RPMI8226 (cell line): ENCODE measurements at regions not wholly inside any gene's neighbourhood (a gene's known extent, or its start where the extent isn't known, plus 50 kb on each side); places are given as distances from the start of the nearest gene placed in this dataset.
"Not testable (repeated sequence)": the region's sequence is repeated elsewhere in the genome, so short reads cannot be mapped to it uniquely, and the experiment has no call there.

Experiments used
- DNase-seq: peaks from one replicate; pipeline ENCODE4 v3.0.0-alpha.2; 2015

- DNase-seq: no peak
These were observed 237.6 kb upstream of the PRKD1 start for GRCh38 chr14:30165255-30165654.

GRCh38 chr14:30177781-30178180 lies 250.1 kb upstream of the PRKD1 start:
- DNase-seq: no peak

- DNase-seq: no peak
These were observed 251.9 kb upstream of the PRKD1 start for GRCh38 chr14:30179381-30180130.

- no peak for DNase-seq
These were observed 252.6 kb upstream of the PRKD1 start for GRCh38 chr14:30180219-30180618.

DNA sequence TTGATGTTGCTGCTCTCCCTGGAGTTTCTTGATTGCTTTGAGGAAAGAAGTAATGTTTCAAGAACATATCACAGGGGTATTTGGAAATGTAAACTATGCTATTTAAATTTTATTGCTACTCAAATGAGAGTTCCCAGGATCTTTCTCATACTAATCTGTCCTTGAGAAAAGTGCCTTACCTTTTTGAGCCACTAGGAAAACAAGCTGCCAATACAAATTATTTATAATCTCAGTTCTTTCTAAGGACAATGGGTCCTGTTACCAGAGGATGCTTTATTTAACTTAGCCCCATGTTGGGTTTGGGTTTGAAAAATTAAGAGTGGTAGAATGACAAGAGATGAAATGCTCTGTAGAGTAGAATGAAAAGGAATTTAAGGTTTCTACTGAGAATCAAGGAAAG lies 258.2 kb upstream of the PRKD1 start:
- no peak for DNase-seq

DNA sequence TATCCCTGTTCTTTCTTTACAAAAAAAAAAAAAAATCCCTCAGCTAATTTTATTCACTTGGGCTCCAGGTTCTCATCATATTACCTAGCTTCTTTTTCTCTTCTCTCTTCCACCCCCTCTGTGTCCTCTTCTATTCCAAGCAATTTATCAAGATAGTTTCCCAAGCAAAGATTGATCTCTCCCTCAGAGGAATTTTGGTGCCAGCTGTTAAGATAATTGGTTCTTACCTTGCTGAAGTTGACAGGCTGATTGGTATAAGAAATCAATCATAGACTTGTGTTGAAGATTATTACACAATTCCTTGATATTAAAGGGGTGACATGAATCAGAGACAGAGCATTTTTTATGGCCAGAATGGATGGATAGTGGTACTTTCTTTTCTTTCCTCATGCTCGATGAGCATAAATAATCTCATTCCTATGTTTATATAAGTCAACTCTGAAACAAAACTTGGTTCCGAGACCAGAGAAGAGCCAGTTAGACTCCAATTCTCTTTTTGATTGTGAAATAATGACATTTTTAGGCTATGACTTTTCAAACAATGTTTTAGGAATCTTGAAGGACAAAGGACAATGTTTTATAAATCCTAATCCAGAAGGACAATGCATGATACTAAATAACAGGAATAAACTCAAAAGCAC lies 264.1 kb upstream of the PRKD1 start:
- DNase-seq: no peak

- DNase-seq: no peak
These were observed 265.5 kb upstream of the PRKD1 start for GRCh38 chr14:30193101-30193500.

DNA sequence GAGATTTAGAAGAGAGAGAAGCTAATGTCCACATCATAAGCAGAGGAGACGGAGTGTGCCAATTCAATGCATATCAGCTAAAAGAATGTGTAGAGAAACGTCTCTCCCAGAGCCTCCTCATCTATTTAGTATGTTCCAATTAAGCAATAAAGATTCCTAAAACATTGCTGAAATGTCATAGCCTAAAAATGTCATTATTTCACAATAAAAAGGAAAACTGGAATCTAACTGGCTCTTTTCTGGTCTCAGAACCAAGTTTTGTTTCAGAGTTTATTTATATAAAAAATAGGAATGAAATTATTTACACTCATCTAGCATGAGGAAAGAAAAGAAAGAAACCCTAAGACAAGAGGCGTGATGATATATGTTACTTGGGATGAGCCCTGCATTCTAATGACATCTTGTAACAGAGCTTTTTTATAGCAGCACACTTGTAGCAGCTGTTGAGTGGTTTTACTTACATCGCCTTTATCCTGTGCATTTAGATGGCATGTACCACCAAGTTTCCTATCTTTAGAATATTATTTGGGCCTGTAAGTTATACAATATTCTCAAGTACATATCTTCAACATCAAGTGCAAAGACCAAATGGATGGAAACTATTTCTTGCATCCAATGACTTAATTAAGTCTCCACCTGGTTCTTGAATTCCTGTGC lies 266.3 kb upstream of the PRKD1 start:
- no peak for DNase-seq

DNA sequence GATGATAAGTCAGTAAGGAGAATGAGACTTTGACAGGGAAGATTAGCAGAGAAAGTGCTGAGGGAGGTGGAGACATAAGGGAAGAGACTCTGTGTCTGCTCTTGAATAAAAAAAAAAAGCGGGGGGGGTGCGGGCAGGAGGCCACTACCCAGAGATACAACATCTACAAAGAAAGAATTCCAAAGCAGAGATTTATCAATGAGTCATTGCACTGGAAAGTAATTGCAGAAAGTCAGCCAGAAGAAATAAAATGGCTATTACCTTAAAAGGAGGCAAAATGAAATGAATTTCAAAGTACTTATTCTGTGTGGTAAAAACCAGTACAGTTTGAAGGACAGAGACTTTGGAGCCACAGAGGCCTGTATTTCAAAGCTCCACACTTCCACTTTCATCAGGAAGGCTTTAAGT lies 267.1 kb upstream of the PRKD1 start:
- DNase-seq: no peak

DNA sequence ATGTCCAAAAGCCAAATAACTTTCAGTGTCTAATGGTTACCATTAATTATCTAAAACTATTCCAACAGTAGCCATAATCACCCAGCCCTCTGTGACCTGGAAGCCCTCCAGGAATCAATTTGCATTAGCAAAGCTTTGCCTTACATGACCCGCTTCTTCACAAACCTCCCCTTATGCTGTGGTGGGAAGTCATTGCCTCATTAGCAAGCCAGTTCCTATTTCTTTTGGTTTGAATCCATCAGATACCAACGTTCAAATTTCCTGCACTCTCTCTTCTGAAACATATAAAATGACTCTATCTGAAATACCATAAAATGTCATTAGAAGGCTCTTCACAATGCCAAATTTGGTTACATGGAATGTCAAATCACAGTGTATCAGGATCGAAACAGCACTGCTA lies 268.3 kb upstream of the PRKD1 start:
- no peak for DNase-seq

DNA sequence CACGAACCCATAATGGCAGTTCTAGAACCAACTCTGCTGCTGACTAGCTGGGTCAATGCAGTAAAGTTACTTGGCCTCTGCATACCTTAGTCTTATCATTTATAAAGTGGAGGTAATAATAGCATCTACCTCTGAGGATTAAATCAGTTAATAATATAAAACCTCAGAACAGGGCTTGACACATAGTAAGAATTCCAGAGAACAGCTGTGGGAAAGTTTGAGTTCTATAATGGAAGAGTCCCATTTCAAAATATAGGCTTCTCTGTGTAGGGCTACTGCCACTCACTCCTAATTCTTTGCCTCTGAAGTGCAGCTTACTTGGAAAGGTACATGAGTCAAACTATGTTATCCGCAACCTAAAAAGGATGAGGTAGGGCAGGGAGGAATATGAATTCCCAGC lies 269.2 kb upstream of the PRKD1 start:
- no peak for DNase-seq

GRCh38 chr14:30198720-30199119 lies 271.1 kb upstream of the PRKD1 start:
- not testable (repeated sequence) for DNase-seq

DNA sequence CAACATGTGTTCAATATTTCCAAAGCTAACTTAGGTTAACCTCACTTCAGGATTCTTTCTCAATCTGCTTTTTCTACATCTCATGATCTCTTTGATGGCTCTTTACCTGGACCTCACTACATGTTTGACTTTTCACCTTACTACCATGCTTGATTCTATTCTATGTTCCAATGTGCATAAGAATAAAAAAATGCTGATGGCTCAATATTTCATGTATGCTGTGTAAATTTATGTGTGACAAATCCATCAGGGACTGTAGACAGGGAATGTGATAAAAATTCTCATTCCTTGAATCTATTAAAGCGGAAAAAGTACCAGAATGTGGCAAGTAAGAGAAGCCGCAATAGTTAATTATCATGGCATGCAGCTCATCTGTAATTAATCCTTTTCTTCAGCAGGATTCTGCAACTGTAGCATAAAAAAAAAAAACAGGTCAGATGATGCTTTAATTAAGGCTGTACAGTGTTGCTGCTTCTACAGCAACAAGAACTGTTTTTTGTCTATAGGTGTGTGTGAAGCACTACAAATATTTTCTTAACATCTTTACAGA lies 276.9 kb upstream of the PRKD1 start:
- DNase-seq: no peak

- no peak for DNase-seq
These were observed 281.5 kb upstream of the PRKD1 start for GRCh38 chr14:30209136-30209535.

DNA sequence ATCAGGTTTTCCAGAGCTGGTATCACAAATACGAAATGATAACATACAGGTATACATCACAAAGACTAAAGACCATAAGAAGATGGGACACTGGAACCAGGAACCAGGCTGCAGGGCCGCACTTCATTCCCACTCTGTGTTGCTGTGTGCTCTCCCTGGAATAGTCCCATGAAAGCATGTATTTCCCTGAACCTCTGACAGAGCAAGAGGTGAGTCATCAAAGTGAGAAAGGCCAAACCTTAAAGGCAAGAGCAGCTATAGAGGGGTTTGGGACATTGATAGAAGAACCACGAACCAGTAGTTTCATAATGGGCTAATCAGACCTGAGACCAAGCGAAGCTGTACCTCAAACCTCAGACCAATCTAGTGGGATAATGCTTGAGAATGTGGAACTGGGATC lies 283.0 kb upstream of the PRKD1 start:
- DNase-seq: no peak

DNA sequence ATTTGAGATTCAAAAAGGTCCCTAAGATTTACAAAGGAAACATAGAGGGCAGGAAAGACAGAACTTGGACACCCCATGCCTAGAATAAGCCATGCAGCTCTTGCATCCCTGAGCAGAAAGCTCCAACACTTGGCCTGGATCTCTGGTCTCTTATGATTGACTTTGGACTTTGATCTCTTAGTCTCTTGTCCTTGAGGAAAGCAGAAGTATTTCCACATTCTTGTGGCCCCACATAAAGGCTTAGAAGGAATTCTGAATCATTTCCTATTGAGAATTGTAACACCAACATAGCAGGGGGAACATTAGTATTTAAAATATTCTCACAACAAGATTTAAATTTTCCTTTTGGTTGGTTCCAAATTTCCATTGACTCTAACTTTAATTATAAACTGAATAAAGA lies 283.7 kb upstream of the PRKD1 start:
- no peak for DNase-seq

- DNase-seq: no peak
These were observed 286.4 kb upstream of the PRKD1 start for GRCh38 chr14:30214014-30214413.

DNA sequence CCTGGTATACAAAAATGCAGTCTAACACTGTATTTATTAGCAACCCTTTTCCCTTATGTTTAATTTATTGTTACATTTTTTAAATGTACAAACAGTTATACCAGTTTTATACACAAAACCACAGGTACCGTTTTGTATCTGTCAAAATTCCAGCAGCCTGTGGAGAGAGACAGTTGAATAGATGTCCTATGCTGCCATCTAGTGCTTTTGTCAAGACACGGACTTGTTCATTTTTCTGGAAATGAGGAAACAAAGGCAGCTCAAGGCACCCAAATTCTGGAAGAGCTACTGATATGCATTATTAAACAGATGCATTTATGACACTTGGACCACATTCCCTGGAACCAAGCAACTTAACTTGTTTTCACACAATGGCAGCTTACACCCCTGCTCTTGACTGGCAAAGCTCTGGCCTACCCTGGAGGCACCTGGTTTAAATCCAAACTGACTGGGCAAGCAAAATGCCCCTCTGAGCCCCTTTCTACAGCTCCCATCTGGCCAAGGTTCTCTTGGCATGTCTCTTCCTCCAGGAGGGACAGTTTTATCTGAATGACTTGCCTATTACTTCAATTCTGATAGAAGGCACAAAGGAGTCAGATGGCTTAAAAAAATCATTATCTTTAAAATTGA lies 286.9 kb upstream of the PRKD1 start:
- peak; percentile 34 for DNase-seq

GRCh38 chr14:30218907-30219306 lies 291.3 kb upstream of the PRKD1 start:
- DNase-seq: no peak

DNA sequence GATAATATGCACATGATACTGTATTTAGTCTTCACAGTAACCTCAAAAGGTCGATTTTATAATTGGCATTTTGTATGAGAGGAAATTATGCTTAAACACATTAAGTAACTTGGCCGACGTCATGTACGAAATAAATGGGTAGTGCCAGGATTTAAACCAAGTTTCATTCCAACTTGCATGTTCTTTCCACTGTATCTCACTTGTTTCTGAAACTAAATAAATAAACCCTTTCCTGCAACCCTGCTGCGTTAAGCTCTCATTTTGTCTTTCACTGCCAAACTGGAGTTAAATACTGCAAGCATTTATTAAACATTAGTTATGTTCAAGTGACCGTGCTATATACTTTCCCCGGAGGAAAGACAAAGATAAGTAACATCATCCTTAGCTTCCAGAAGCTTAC lies 293.9 kb upstream of the PRKD1 start:
- DNase-seq: no peak

DNA sequence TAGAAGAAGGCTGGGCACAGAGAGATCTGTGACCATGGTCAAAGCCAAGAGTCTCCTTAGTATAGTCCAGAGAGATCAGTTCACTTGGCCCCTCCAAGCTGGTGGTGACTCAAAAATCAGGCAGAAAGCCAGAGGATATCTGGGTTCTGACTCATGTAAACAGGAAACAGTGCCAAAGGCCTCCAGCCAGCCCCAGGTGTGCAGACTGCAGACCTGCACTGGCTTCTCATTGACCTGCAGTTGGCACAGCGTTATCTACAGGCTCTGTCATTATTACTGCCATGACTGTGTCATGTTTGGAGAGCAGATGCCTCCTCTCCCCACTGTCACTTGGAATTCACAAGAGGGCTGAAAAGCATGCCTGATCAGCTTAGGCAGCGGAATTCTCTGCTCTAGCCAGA lies 295.7 kb upstream of the PRKD1 start:
- DNase-seq: peak; percentile 84

GRCh38 chr14:30223966-30224365 lies 296.3 kb upstream of the PRKD1 start:
- DNase-seq: no peak

GRCh38 chr14:30225176-30225575 lies 297.5 kb upstream of the PRKD1 start:
- no peak for DNase-seq

DNA sequence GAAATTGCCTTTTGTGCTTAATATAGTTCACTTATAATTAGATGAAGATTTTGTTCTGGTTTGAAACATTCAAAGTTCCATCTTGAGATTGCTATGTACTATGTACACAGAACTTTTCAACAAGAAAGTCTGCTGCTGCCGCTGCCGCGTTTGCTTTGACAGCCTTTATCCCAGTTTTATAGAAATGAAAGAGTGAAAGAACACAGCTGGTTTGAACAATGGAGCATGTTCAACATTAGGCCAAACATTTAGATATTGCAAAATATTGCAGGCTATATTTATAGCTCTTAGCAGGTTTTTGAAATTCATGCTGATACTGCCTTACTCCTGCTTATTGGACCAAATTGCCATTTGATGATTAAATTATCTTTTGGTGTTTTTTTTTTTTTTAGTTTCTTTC lies 299.8 kb upstream of the PRKD1 start:
- no peak for DNase-seq
